Spleen (tissue), 7 donors: ENCODE measurements at regions not wholly inside any gene's neighbourhood (a gene's known extent, or its start where the extent isn't known, plus 50 kb on each side); places are given as distances from the start of the nearest gene placed in this dataset.

Experiments used
- CTCF ChIP-seq, 11 experiments: fragments of 200-600 bp in 7 of 11; fragments of 450-650 bp in 4 of 11; sonication (generic) in 4 of 11; IDR thresholded peaks in 8 of 11; conservative IDR thresholded peaks in 3 of 11; 1 replicate in 7 of 11; 2 replicates in 4 of 11; pipeline versions ENCODE4 v1.4.0 to v1.8.0; 2016 to 2021; ENCODE audit warnings: antibody characterized with exemption in 11 of 11, inconsistent platforms in 4 of 11, mild to moderate bottlenecking in 1 of 11
- POLR2A ChIP-seq, 3 donors: fragments of 450-650 bp; IDR thresholded peaks; one replicate each; pipeline ENCODE4 v1.5.1; 2017; ENCODE audit warnings: antibody characterized with exemption in 3 of 3, mild to moderate bottlenecking in 1 of 3
- POLR2AphosphoS5 ChIP-seq, 3 donors: sonication (generic); formaldehyde crosslinking; IDR thresholded peaks; one replicate each; pipeline ENCODE4 v1.5.1; 2017; ENCODE audit warnings: antibody characterized with exemption in 3 of 3
- donor health status: DM: no; HTN: no; CAD: no; lungs with moderate emphysema.
- donor health status: DM: no; HTN: no; CAD: no.
- donor health status: DM: no; HTN: no; CAD: no.

- TF ChIP-seq POLR2AphosphoS5 (IDR thresholded peaks at IDR 0.05): no peak
- no peak for TF ChIP-seq CTCF (IDR thresholded peaks at IDR 0.05 in 8 of 11, conservative IDR thresholded peaks at IDR 0.05 in 3 of 11)
- no peak for TF ChIP-seq POLR2A (IDR thresholded peaks at IDR 0.05)
Measured at GRCh38 chr10:65531545-65531944, 1394.3 kb upstream of the LRRTM3 start.
